MV-4-11 (cell line): ENCODE measurements at regions not wholly inside any gene's neighbourhood (a gene's known extent, or its start where the extent isn't known, plus 50 kb on each side); places are given as distances from the start of the nearest gene placed in this dataset.

Experiments
- DNase-seq: peaks from one replicate; lab custom pipeline; 2025; lab: John Stamatoyannopoulos, UW

DNA sequence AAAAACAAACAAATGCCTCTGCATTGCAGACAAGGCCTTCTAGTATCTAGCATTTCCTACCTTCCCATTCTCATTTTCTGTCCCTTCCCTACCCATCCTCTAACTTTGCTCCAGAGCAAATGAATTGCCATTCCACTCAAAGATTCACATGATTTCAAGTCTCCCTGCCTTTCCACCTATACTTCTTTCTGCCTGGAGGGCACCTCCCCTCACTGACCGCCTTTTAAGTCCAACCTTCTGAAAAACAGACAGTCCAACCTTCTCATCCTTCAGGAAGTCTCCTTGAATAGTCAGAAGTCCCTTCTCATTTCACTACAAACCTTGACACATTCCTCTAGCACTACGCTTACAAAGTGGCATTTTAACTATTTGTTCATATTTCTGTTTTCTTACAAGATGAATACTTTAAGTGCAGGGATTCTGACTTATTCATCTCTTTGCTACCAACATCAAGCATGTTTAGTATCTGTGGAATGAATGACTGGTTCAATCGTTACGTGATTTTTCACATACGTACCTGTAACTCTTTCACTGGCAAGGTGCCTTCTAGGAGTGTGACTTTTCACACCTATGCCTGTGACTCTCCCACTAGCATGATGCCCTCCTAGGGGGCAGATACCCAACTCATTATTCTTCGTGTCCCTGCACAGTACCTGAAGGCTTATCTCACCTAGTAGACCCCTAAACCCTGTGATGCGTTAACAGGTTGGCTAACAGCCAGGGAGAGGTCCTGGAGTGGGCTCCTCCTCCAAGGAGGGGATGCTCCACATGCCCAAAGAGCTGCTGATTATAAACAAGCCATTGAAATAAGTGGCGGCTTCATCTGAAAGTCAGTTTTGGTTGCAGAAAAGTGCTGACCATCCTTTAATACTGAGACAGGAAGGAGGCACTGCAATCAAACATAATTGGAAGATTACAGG is 356.2 kb downstream of the MYCN start:
- no peak for DNase-seq

DNA sequence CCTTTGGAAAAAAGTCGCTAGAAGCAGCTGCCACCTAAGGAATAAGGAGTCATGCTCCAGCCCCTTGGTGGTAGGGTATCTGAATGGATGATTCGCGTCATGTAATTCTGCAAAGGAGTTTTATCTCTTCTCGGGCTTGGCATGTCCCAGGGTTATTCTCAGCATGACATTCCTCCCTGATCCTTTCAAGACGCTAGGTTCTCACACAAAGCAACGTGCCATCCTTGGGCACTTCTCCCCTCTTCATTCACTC is 355.6 kb downstream of the MYCN start:
- DNase-seq = no peak

GRCh38 chr2:16294791-16295190 is 354.4 kb downstream of the MYCN start:
- DNase-seq = no peak

DNA sequence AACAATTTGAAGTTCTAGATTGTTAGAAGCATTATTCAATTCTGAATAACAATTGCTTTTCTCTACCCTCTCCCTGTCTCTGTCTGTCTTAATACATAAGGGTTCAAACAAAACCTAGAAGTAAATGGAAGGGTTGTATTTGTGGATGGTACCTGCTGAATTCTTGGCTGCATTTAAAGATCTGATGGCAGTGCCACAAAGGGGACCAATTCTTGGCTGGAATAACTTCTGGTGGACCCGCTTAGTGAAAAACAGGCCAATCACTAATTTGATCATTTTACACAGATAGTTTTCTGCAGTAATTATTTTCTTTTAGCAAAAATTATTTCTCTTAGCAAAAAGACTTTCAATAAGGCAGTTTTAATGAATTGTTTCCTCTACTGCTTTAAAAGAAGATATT is 353.5 kb downstream of the MYCN start:
- no peak for DNase-seq

GRCh38 chr2:16293398-16293797 is 353.0 kb downstream of the MYCN start:
- DNase-seq = no peak

- DNase-seq = no peak
Observed at GRCh38 chr2:16291731-16292550, 351.6 kb downstream of the MYCN start.

DNA sequence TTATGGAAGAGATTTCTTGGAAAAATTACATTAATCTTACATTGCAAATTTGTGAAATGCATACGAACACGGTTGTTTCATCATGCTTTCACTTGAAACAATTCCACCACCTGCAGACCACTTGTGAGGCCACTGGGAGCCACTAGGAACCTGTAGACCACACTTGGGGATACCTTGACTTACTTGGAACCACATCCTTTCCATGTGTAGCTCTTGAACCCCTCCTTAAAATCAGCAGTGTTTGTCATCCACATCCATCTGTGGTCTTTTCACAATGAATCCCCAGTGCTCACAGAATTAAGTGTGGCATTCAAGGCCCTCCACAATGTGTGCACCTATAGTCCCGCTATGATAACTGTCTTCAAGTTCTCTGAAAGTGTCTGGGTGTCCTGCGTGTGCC is 350.9 kb downstream of the MYCN start:
- DNase-seq = no peak

DNA sequence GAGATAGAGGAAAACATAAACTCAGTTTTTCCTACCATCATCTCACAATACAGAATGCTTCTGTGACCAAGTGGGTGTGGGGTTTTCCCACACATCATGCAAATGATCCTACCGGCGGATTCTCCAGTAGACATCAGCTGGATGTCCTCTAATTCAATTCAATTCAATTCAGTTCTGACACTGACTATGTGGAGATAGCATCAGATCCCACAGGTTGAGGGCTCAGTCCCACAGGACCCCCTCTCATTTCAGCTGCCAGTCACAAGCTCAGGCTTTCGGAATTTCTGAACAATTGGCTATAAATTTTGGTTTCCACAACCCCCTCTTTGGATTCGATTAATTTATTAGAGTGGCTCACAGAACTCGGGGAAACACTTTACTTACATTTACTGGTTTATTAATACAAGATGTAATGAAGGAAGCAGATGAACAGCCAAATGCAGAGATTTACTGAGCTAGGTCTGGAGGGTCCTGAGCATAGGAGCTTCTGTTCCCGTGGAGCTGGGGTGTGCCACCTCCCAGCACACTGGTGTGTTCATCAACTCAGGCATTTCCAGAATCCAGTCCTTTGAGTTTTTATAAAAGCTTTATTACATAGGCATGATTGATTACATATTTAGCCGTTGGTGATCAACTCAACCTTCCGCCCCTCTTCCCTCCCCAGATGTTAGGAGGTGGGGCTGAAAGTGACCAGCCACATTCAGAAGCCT is 350.1 kb downstream of the MYCN start:
- no peak for DNase-seq

DNA sequence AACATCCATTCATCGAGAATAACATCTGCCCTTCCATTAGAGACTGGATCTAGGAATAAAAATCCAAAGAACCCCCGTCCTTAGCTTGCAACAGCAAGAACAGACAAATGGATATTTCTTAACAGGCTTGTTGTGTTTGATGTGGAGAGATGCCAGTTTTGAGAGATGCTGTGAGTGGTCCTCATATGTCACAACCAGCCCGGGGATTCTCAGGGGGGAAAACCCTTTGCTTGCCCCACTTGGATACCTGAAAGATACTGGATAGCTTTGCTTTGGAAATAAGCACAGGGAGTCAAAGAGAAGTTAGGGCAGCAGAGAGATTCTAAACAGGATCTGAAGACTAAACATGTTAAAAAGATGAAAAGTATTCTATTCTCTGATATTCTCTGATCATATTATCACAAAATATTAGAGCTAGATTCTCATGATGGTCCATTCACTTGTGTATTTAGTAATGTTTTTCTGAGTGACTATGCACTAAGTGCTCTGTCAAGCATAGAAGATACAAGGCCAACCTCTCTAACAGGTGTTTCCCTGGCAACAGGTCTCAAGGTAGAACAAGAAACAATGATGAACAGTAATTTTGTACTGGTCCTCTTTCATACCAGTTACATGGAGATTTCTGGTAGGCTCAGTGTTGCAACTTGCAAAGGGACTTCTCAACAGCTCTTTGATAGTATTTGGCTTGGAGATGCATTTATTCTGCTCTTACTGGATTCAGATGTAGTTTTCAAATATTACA is 348.2 kb downstream of the MYCN start:
- no peak for DNase-seq

GRCh38 chr2:16287831-16288230 is 347.5 kb downstream of the MYCN start:
- DNase-seq = no peak

DNA sequence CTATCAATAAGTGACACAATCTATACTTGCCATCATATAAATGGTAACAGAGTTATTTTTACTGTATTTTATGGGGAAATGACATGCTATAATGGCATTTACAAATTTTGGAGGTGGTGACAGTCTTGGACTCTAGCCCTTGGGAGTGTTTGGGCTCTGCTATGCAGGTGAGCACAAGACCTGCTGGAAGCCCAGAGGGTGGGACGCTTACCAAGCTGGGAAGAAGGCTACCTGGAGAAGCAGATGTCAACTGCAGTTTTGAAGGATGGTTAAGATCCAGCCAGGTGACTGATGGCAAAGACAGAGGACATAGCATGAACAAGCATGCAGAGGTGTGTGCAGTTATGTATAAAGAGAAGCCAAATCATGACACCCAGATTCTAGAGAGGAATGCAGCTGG is 346.9 kb downstream of the MYCN start:
- no peak for DNase-seq

DNA sequence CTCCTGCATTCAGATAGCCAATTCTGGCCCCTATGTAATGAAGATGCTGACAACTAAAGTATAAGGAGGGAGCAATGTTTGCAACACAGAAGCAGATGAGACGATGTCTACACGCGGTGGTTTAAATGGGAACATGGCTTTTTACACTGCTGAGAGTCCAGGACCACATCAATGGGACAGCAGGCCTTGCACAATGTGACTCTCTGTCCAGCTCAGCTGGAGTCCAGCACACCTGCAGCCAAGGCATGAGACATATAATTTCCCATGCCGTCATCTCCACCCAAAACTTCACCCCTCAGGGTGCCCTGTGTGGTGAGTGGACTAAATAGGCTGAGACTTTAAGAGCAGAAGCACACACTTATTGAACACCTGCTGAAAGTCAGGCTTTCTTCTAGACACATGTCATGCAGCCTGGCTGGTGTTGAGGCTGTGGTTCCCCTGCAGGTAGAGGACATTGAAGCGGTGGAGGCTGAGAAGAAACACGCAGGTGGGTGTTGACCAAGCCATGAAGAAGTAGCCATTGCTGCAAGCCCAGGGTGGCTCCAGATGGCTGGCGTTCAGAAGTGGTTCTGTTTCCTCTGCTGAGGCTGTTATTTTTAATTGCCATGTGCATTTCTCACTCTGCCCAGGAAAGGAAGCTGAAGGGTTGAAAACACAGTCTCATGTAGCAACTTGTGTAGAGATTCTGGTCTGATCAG is 345.6 kb downstream of the MYCN start:
- DNase-seq = no peak

- DNase-seq = no peak
Observed at GRCh38 chr2:16284941-16285625, 344.7 kb downstream of the MYCN start.

DNA sequence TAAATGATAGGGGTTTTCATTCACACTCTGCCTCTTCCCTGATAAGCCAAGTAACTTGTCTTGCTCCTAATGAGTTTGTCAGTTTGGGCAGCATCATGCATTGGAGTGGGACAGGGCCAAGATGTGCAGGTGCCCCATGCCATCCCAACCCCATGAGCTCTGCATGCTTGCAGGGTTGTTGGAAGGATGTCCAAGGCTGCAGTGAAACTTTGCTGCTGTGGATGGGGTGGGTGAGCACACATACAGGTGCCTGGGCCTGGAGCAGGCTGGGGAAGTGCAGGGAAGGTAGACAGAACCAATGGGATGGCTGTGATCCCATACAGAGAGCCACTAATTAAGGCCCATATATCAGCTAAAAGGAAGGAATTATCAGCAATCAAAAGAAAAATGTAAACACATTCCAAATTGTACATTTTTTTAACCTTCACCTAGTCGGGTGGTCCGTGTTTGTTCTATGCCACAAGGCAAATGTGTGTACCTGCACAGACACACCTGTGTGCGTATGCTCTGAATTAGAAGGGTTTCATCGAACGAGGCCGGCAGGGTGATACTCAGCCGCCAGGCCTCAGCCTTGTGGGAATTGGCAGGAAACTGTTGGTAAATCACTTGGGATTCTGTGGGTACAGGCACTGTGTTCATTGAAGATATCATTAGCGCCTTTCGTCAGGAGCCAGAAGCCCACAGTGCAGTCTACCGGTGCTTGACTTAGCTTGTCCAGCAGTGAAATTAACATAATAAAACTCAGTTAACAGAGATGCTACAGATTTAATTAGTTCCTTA is 342.9 kb downstream of the MYCN start:
- DNase-seq = no peak

DNA sequence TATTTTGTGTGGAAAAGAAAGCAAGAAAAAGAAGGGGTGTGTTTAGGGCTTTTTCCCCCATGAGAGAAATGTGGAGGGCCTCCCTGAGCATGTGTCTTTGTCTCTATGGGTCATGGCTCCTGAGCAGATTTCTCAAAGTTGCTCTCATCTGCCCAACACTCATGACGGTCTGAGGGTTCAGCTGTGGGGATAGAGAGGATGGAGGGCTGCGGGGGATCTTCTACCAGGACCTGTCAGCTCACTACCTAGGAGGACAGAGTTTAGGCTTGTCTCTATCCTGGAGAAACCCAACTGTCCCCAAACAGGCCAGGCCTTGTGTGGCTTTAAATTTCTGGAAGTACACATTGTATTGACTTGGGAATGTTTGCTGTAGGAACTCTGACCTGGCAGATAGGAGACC is 342.2 kb downstream of the MYCN start:
- no peak for DNase-seq

DNA sequence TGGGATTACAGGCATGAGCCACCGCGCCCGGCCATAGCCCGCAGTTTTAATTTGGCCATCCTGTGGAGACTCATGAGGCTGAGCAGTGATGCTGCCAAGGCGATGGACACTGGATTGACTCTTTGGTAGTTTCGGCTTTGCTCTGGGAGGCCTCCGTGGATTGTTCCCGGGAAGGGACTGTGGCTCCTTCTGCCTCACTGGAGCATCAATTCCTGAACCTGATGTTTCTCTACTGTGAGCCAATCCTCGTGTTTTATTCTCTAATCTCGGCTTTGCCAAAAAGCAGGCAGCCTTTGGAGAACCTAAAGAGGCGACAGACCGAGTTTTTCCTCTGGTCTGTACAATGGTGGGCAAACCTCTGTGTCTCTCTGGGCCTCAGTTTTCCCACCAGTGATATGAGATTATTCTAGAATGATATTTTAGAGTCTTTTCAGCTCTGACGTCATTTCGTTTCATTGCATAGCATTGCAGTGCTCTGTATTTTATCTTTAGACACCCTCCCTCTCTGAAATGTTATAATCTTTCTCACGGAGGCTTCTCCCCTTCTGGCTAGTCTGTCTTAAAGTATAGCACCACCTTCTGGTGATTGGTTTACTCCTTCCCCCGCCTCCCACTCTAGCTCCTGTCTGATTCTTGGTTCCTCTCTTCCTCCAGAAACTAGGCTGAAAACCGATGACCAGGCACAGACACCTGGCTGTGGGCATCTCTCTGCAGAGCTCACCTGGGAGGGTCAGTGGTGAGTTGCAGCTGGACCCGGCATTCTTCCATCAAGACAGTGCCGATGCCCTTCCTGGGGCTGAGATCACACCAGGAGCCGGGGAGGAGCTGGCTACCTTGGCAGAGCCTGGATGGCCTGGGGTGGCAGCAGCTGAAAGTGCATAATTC is 341.3 kb downstream of the MYCN start:
- DNase-seq = peak; percentile 33

DNA sequence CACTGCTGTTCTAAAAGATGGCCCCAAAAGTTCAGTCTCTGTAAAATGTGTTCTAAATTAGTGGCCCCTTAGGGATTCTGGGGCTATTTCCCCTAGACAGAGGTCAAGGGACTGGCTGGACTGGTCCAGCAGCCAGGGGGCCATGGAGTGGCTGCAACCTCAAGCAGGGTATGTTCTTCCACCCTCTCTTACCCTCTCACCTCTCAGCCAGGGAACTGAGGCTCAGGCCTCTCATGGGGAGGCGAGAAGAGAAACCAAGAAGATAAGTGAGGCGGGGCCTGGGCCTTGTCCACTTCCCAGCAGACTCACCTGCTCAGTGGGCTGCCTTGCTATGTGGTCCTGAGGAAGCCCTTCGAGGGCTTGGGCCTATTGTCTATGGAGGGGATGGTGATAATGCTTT is 339.7 kb downstream of the MYCN start:
- no peak for DNase-seq

- no peak for DNase-seq
Observed at GRCh38 chr2:16279641-16280040, 339.3 kb downstream of the MYCN start.

GRCh38 chr2:16279201-16279570 is 338.8 kb downstream of the MYCN start:
- no peak for DNase-seq
